PC-3 (cell line): ENCODE measurements at regions not wholly inside any gene's neighbourhood (a gene's known extent, or its start where the extent isn't known, plus 50 kb on each side); places are given as distances from the start of the nearest gene placed in this dataset.

ENCODE experiments used
- EZH2 ChIP-seq: fragments of 300-600 bp; sonication (generic); IDR thresholded peaks from one replicate; pipeline ENCODE4 v1.6.1; 2017; ENCODE audit warnings: antibody characterized with exemption, mild to moderate bottlenecking, low read length; ENCODE audit not compliant: unreplicated experiment
- TF ChIP-seq, protein P1 (sequence below): fragments of 300-600 bp; sonication (generic); conservative IDR thresholded peaks from 2 replicates; pipeline ENCODE4 v1.5.1; 2017; ENCODE audit warnings: antibody characterized with exemption, low read depth, mild to moderate bottlenecking, low read length

DNA sequence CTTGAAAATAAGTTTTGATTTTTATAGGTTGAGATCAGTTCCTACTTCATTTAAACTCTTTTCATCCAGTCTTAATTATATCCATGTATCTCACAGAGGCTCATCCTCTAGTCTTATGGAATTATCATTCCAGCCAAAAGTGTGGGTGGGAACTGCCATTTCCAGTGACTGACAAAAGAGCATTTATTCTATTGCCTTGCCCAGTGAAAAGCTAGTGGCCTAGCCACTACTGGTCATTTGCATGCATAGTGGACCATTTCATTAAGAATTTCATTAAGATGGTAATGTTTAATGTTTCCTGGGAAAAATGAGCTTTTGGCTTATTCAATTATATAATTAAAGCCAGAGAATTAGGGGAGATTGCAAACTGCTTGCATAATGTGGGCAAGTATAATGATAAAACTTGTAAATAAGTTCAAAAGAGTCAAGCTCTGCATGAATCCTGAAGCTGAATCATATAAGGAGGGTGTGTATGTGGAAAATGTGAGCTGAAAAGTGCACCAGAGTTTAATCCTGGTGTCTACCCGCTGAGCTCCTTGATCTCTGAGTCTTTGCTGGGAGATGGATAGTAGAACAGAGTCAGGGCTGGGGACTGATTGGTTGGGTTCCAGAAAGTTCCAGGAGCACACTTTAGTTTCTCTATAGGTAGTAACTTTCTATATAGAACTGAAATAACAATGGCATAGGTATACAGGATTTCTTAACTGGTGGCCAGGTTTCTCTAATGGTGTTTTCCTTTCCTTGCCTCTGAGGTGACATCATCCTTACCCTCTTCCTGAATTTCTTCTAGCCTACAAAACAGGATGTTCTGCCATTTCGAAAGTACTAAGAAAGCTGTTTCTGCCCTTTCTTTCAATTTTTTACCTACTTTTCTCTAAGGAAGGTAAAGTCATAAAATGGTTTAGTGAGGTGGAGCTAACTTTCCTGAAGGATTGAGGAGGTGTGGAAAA is 78.5 kb downstream of the KIF4B start:
- TF ChIP-seq, protein P1, sequence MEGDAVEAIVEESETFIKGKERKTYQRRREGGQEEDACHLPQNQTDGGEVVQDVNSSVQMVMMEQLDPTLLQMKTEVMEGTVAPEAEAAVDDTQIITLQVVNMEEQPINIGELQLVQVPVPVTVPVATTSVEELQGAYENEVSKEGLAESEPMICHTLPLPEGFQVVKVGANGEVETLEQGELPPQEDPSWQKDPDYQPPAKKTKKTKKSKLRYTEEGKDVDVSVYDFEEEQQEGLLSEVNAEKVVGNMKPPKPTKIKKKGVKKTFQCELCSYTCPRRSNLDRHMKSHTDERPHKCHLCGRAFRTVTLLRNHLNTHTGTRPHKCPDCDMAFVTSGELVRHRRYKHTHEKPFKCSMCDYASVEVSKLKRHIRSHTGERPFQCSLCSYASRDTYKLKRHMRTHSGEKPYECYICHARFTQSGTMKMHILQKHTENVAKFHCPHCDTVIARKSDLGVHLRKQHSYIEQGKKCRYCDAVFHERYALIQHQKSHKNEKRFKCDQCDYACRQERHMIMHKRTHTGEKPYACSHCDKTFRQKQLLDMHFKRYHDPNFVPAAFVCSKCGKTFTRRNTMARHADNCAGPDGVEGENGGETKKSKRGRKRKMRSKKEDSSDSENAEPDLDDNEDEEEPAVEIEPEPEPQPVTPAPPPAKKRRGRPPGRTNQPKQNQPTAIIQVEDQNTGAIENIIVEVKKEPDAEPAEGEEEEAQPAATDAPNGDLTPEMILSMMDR, result no peak
- TF ChIP-seq EZH2, result no peak
